MCF 10A (cell line): ENCODE measurements at regions not wholly inside any gene's neighbourhood (a gene's known extent, or its start where the extent isn't known, plus 50 kb on each side); places are given as distances from the start of the nearest gene placed in this dataset.

Source experiments
- BruUV-seq: library from RNA; stranded (reverse); fragments of 400-500 nt; replicated peaks from 2 replicates; lab custom pipeline; 2021; lab: Mats Ljungman, UMichigan
- CTCF ChIA-PET: fragments of 300-600 bp; sonication (Branson Sonifier 250); formaldehyde crosslinking; extraction: SDS; loops from one replicate; lab custom pipeline; 2021; ENCODE audit warnings: antibody characterized with exemption, inconsistent platforms; lab: Yijun Ruan, JAX
- POLR2A ChIA-PET: fragments of 300-600, 350-650 bp; sonication (Branson Sonifier 250); formaldehyde crosslinking; extraction: SDS; loops from one replicate; lab custom pipeline; 2020; ENCODE audit warnings: antibody characterized with exemption, inconsistent platforms; lab: Yijun Ruan, JAX
- DNase-seq: peaks from one replicate; pipeline ENCODE4 v3.0.0-alpha.2; 2018; ENCODE audit not compliant: unreplicated experiment
- H3K27ac Mint-ChIP-seq: one replicate; pipeline ENCODE4 v1.8.0; 2022; ENCODE audit warnings: mild to moderate bottlenecking, low read depth, mixed read lengths; ENCODE audit not compliant: unreplicated experiment
- H3K27me3 Mint-ChIP-seq: one replicate; pipeline ENCODE4 v1.8.0; 2022; ENCODE audit warnings: mixed read lengths; ENCODE audit not compliant: insufficient read depth, unreplicated experiment
- H3K36me3 Mint-ChIP-seq: one replicate; pipeline ENCODE4 v1.8.0; 2022; ENCODE audit warnings: mild to moderate bottlenecking, moderate library complexity, mixed read lengths; ENCODE audit not compliant: insufficient read depth, unreplicated experiment
- H3K4me1 Mint-ChIP-seq: one replicate; pipeline ENCODE4 v1.8.0; 2022; ENCODE audit warnings: mixed read lengths; ENCODE audit not compliant: insufficient read depth, unreplicated experiment
- H3K4me3 Mint-ChIP-seq: one replicate; pipeline ENCODE4 v1.8.0; 2022; ENCODE audit warnings: mild to moderate bottlenecking, moderate library complexity, mixed read lengths; ENCODE audit not compliant: unreplicated experiment
- H3K9me3 Mint-ChIP-seq: one replicate; pipeline ENCODE4 v1.8.0; 2022; ENCODE audit warnings: mixed read lengths; ENCODE audit not compliant: unreplicated experiment
- CTCF ChIP-seq: fragments of 200-600 bp; IDR thresholded peaks from one replicate; pipeline ENCODE4 v1.8.0; 2022; ENCODE audit warnings: antibody characterized with exemption, mild to moderate bottlenecking; ENCODE audit not compliant: unreplicated experiment
- intact Hi-C: fragments of 100-400 bp; cut with micrococcal nuclease; formaldehyde crosslinking; loops from 2 replicates; pipeline ENCODE4 v1.14.1; 2022

- ChIA-PET POLR2A (no interaction called here), CTCF (no interaction called here)
- Mint-ChIP-seq H3K27ac (no peak overlapping the region), H3K4me1 (peaks cover 7% of the 10 kb centered on the region), H3K4me3 (no peak overlapping the region), H3K36me3 (no peaks in the 10 kb centered on the region), H3K27me3 (no peaks in the 10 kb centered on the region), H3K9me3 (no peaks in the 10 kb centered on the region)
- no peak for DNase-seq
- BruUV-seq, result no TSS peak
- no peak for TF ChIP-seq CTCF
- intact Hi-C loops, result no loop called here
These were observed 338.6 kb upstream of the GRID2 start for GRCh38 chr4:91965166-91965565.

GRCh38 chr4:91973479-91974153 is 330.1 kb upstream of the GRID2 start:
- no TSS peak for BruUV-seq
- ChIA-PET CTCF (no interaction called here), POLR2A (no interaction called here)
- no peak for DNase-seq
- Mint-ChIP-seq H3K9me3 (no peaks in the 10 kb centered on the region), H3K4me1 (no peaks in the 10 kb centered on the region), H3K4me3 (no peak overlapping the region), H3K36me3 (no peaks in the 10 kb centered on the region), H3K27ac (no peak overlapping the region), H3K27me3 (no peaks in the 10 kb centered on the region)
- TF ChIP-seq CTCF, result no peak
- intact Hi-C loops, result no loop called here

- Mint-ChIP-seq H3K9me3 (no peaks in the 10 kb centered on the region), H3K36me3 (no peaks in the 10 kb centered on the region), H3K27ac (no peak overlapping the region), H3K4me1 (no peaks in the 10 kb centered on the region), H3K4me3 (no peak overlapping the region), H3K27me3 (no peaks in the 10 kb centered on the region)
- CTCF ChIA-PET, result no interaction called here
- POLR2A ChIA-PET, result no interaction called here
- BruUV-seq, result no TSS peak
- no peak for TF ChIP-seq CTCF
- intact Hi-C loops, result no loop called here
- no peak for DNase-seq
These were observed 319.3 kb upstream of the GRID2 start for GRCh38 chr4:91984466-91984865.

- Mint-ChIP-seq H3K36me3 (no peaks in the 10 kb centered on the region), H3K4me3 (no peak overlapping the region), H3K27me3 (no peaks in the 10 kb centered on the region), H3K27ac (no peak overlapping the region), H3K9me3 (no peaks in the 10 kb centered on the region), H3K4me1 (no peaks in the 10 kb centered on the region)
- BruUV-seq, result no TSS peak
- TF ChIP-seq CTCF, result no peak
- ChIA-PET POLR2A (no interaction called here), CTCF (interaction anchor here (0.6 to 1.0 kb wide), 2 partner anchors 11 to 315 kb away, joined by 3 to 4 read pairs; no protein-coding TSS in a partner anchor)
- intact Hi-C loops, result no loop called here
- no peak for DNase-seq
These were observed 313.9 kb upstream of the GRID2 start for GRCh38 chr4:91989914-91990313.
